ENCODE measurements at regions not wholly inside any gene's neighbourhood (a gene's known extent, or its start where the extent isn't known, plus 50 kb on each side); places are given as distances from the start of the nearest gene placed in this dataset.

DNA sequence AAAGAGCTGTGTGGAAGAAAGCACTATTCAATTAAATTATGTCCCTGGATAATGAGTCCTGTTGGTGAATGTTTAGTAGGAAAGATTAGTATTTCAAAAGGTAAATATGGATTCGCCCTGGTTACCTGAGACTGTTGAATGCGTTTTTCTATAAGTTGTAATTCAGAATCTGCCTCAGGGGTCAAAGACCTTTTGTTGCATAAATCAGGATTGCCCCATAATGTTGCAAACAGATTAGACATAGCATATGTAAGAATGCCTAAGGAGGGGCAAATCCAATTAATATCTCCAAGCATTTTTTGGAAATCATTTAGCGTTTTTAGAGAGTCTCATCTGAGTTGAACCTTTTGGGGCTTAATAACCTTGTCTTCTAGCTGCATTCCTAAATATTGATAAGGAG lies 70.1 kb upstream of the ARL4D start:
- peaks cover 76% of the 10 kb centered on the region for H3K4me1 Mint-ChIP-seq
- peaks cover 7% of the 10 kb centered on the region for H3K36me3 Mint-ChIP-seq (ENCODE audit: low read depth)

DNA sequence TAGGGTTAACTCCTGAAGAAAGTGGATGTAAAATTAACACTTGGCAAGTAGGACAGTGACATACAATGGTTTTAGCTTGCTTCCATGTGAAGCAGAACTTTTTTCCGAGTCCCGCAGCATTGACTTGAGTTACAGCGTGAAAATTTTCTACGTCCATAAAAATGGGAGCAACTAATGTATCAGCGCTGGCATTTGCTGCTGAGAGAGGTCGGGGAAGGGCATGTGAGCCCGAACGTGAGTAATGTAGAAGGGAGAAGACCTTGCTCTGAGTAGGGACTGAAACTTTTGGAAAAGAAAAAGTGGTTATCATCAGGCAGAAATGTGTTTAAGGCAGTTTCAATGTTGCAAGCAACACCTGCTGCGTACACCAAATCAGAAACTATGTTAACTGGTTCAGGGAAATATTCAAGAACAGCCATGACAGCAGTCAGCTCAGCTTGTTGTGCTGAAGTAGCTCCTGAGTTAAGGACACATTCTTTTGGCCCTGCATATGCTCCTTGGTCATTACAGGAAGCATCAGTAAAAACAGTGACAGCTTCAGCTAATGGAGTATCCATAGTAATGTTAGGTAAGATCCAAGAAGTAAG lies 70.9 kb upstream of the ARL4D start:
- H3K27ac Mint-ChIP-seq: no peak overlapping the region
- peaks cover 8% of the 10 kb centered on the region for H3K27me3 Mint-ChIP-seq (ENCODE audit: low read depth, poor library complexity)
- TF ChIP-seq, protein P1, sequence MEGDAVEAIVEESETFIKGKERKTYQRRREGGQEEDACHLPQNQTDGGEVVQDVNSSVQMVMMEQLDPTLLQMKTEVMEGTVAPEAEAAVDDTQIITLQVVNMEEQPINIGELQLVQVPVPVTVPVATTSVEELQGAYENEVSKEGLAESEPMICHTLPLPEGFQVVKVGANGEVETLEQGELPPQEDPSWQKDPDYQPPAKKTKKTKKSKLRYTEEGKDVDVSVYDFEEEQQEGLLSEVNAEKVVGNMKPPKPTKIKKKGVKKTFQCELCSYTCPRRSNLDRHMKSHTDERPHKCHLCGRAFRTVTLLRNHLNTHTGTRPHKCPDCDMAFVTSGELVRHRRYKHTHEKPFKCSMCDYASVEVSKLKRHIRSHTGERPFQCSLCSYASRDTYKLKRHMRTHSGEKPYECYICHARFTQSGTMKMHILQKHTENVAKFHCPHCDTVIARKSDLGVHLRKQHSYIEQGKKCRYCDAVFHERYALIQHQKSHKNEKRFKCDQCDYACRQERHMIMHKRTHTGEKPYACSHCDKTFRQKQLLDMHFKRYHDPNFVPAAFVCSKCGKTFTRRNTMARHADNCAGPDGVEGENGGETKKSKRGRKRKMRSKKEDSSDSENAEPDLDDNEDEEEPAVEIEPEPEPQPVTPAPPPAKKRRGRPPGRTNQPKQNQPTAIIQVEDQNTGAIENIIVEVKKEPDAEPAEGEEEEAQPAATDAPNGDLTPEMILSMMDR (IDR thresholded peaks at IDR 0.05): no peak
- H3K36me3 Mint-ChIP-seq (ENCODE audit: low read depth): peaks cover 7% of the 10 kb centered on the region
- peaks cover 68% of the 10 kb centered on the region for H3K4me1 Mint-ChIP-seq
- DNase-seq: no peak
- no peak overlapping the region for H3K4me3 Mint-ChIP-seq
- H3K9me3 Mint-ChIP-seq: no peaks in the 10 kb centered on the region

More for the DNA sequence above, 70.1 kb upstream of the ARL4D start:
- Mint-ChIP-seq H3K4me3 (no peak overlapping the region), H3K9me3 (no peaks in the 10 kb centered on the region), H3K27ac (no peak overlapping the region), H3K27me3 (ENCODE audit: low read depth, poor library complexity) (peaks cover 8% of the 10 kb centered on the region)
- TF ChIP-seq, protein P1 (IDR thresholded peaks at IDR 0.05): no peak
- DNase-seq: no peak

DNA sequence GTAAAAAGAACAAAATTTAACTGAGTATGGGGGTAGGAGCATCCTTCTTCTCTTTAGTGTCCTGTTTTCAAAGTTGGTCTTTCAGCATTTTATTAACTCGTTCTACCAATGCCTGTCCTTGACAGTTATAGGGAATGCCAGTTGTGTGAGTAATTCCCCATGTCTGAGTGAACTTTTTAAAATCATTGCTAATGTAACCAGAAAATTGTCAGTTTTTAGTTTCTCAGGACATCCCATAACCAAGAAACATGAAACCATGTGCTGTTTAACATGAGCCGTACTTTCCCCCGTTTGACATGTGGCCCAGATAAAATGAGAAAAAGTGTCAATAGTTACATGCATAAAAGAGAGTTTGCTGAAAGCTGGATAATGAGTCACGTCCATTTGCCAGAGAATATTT lies 71.4 kb upstream of the ARL4D start:
- Mint-ChIP-seq H3K9me3 (no peaks in the 10 kb centered on the region), H3K27ac (no peak overlapping the region), H3K4me1 (peaks cover 63% of the 10 kb centered on the region), H3K27me3 (ENCODE audit: low read depth, poor library complexity) (peaks cover 4% of the 10 kb centered on the region), H3K4me3 (no peak overlapping the region), H3K36me3 (ENCODE audit: low read depth) (peaks cover 7% of the 10 kb centered on the region)
- TF ChIP-seq, protein P1 (IDR thresholded peaks at IDR 0.05): no peak
- no peak for DNase-seq

DNA sequence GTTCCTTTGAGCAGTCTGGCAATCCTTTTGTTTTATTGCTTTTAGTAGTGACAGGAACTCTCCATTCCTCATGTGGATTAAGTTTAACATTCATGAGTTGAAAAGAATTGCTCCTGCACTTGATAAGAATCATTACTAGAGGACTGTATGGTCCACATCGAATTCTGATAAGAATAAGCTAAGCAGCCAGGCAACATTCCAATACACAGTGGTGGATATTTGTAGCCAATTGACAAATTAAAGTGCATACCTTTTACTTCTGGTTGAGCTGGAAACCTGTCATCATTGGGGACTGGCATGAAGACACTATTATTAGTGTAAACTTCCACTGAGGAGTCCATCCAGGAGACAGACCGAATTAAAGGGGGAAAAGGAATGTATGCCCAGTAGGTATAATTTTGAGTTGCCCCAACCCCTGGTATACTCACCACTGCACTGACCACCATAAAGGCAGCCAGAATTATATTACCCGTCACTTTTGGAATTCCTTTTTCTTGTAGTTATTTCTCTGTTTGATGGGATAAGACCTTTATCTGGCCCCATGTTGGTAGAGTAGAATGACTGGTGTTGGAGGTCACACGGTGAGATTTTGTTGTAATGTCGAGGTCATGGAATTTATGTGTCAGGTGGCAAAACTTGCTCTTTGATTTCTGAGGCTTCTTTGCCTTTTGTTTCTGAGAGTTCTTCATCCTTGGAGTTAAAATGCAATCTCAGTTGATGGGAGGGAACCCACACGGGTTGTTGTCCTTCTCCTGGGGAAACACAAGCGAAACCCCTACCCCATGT lies 72.1 kb upstream of the ARL4D start:
- Mint-ChIP-seq H3K27ac (no peak overlapping the region), H3K4me3 (no peak overlapping the region), H3K36me3 (ENCODE audit: low read depth) (peaks cover 12% of the 10 kb centered on the region), H3K9me3 (peaks cover 7% of the 10 kb centered on the region), H3K27me3 (ENCODE audit: low read depth, poor library complexity) (peaks cover 3% of the 10 kb centered on the region), H3K4me1 (peaks cover 62% of the 10 kb centered on the region)
- no peak for DNase-seq
- TF ChIP-seq, protein P1 (IDR thresholded peaks at IDR 0.05): no peak

DNA sequence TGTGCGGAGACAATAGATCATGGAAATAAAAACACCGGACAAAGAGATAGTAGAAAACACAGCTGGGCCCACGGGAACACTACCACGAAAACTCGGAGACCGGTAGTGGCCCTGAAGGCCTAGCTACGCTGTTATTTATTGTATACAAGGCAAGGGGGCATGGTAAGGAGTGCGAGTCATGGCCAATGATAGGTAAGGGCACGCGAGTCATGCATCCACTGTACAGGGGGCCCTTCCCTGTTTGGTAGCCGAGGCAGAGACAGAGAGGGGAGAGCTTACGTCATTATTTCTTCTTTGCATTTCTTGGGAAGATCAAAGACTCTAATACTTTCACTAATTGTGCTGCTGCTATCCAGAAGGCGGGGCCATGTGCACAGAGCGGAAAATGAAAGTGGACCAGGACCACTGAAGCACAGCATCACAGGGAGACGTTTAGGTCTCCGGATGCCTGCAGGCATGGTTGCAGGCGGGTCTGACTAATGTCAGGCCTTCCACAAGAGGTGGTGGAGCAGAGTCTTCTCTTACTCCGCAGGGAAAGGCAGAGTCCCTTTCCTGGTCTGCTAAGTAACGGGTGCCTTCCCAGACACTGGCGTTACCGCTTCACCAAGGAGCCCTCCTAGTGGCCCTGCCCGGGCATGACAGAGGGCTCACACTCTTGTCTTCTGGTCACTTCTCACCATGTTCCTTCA lies 74.4 kb upstream of the ARL4D start:
- Mint-ChIP-seq H3K27me3 (ENCODE audit: low read depth, poor library complexity) (peaks cover 3% of the 10 kb centered on the region), H3K4me1 (peaks cover 50% of the 10 kb centered on the region), H3K4me3 (no peak overlapping the region), H3K36me3 (ENCODE audit: low read depth) (peaks cover 19% of the 10 kb centered on the region), H3K27ac (no peak overlapping the region), H3K9me3 (peaks cover 23% of the 10 kb centered on the region)
- no peak for DNase-seq
- TF ChIP-seq, protein P1 (IDR thresholded peaks at IDR 0.05): peak; percentile 28

All from nephron progenitor cell (in vitro differentiated cells).